CD4-positive, alpha-beta T cell (primary cell): ENCODE measurements at regions not wholly inside any gene's neighbourhood (a gene's known extent, or its start where the extent isn't known, plus 50 kb on each side); places are given as distances from the start of the nearest gene placed in this dataset.

Source experiments
- ATAC-seq: fragments of 200-7000 bp; cut with Tn5 transposase; one replicate; pipeline ENCODE4 v1.10.0; 2022; ENCODE audit warnings: mild to moderate bottlenecking; ENCODE audit not compliant: poor library complexity
- CTCF ChIA-PET: fragments of 350-600 bp; sonication (Branson Sonifier 250); formaldehyde crosslinking; loops from one replicate; lab custom pipeline; 2021; ENCODE audit warnings: antibody characterized with exemption, inconsistent platforms; lab: Charles Lee
- POLR2A ChIA-PET: fragments of 350-600 bp; sonication (Branson Sonifier 250); formaldehyde crosslinking; loops from one replicate; lab custom pipeline; 2021; ENCODE audit warnings: antibody characterized with exemption, inconsistent platforms; lab: Charles Lee
- DNase-seq, 14 experiments: peaks; one replicate each; pipeline ENCODE4 v3.0.0-alpha.2; 2013 to 2020; ENCODE audit warnings: mixed read lengths in 2 of 14
- H3K27ac ChIP-seq, 2 donors: one replicate each; pipeline versions ENCODE4 v1.5.1 to v1.7.0; 2013; ENCODE audit warnings: low read length in 2 of 2, low read depth in 1 of 2, mild to moderate bottlenecking in 1 of 2
- H3K27me3 ChIP-seq, 2 experiments: 1 replicate in 1 of 2; 2 replicates in 1 of 2; pipeline versions ENCODE4 v1.6.1 to v1.7.0; 2013; ENCODE audit warnings: low read length in 2 of 2, control low read depth in 1 of 2, mild to moderate bottlenecking in 1 of 2, moderate library complexity in 1 of 2; ENCODE audit not compliant: insufficient read depth in 2 of 2, control insufficient read depth in 1 of 2
- H3K36me3 ChIP-seq: one replicate; pipeline ENCODE4 v1.6.1; 2013; ENCODE audit warnings: low read length, control low read depth; ENCODE audit not compliant: insufficient read depth
- H3K4me1 ChIP-seq: one replicate; pipeline ENCODE4 v1.6.1; 2013; ENCODE audit warnings: low read length, control low read depth; ENCODE audit not compliant: insufficient read depth
- H3K4me3 ChIP-seq: one replicate; pipeline ENCODE4 v1.5.1; 2013; ENCODE audit warnings: mild to moderate bottlenecking, low read length, moderate library complexity
- H3K9me3 ChIP-seq, 2 experiments: 1 replicate in 1 of 2; 2 replicates in 1 of 2; pipeline versions ENCODE4 v1.6.1 to v1.7.0; 2013; ENCODE audit warnings: low read length in 2 of 2, mild to moderate bottlenecking in 2 of 2, control low read depth in 1 of 2, moderate library complexity in 1 of 2; ENCODE audit not compliant: control insufficient read depth in 1 of 2, insufficient read depth in 1 of 2
- H3K27ac Mint-ChIP-seq: one replicate; pipeline ENCODE4 v1.8.0; 2020; ENCODE audit warnings: mixed read lengths
- H3K27me3 Mint-ChIP-seq: one replicate; pipeline ENCODE4 v1.8.0; 2021; ENCODE audit warnings: mixed read lengths
- H3K36me3 Mint-ChIP-seq: one replicate; pipeline ENCODE4 v1.8.0; 2021; ENCODE audit warnings: low read depth, mixed read lengths
- H3K4me1 Mint-ChIP-seq: one replicate; pipeline ENCODE4 v1.8.0; 2021; ENCODE audit warnings: low read depth, mixed read lengths
- H3K4me3 Mint-ChIP-seq: one replicate; pipeline ENCODE4 v1.8.0; 2020; ENCODE audit warnings: mild to moderate bottlenecking, mixed read lengths
- H3K9me3 Mint-ChIP-seq: one replicate; pipeline ENCODE4 v1.8.0; 2020; ENCODE audit warnings: mixed read lengths
- intact Hi-C, 2 experiments: fragments of 100-400 bp; cut with DNase I in 1 of 2; cut with micrococcal nuclease in 1 of 2; formaldehyde crosslinking; loops; one replicate each; pipeline versions ENCODE4 v1.15.1 to v1.9.0; 2023 to 2025; cut with DNase I, micrococcal nuclease
- TF ChIP-seq, protein P1 (sequence below): fragments of 200-600 bp; IDR thresholded peaks from one replicate; pipeline ENCODE4 v1.8.0; 2022; ENCODE audit warnings: antibody characterized with exemption, mild to moderate bottlenecking

GRCh38 chr3:176190755-176191154 lies 1006.5 kb downstream of the TBL1XR1 start:
- Mint-ChIP-seq H3K27ac (no peak overlapping the region), H3K4me3 (no peak overlapping the region), H3K36me3 (no peaks in the 10 kb centered on the region), H3K27me3 (no peaks in the 10 kb centered on the region), H3K4me1 (no peaks in the 10 kb centered on the region), H3K9me3 (peaks cover 19% of the 10 kb centered on the region)
- Histone ChIP-seq H3K4me1 (no peaks in the 10 kb centered on the region), H3K4me3 (no peak overlapping the region), H3K27me3 (no peaks in the 10 kb centered on the region), H3K36me3 (no peaks in the 10 kb centered on the region), H3K27ac (no peak overlapping the region), H3K9me3 (peaks cover 0 to 6% of the 10 kb centered on the region in 2 experiments)
- POLR2A ChIA-PET, result no interaction called here
- intact Hi-C loops, result no loop called here
- CTCF ChIA-PET, result no interaction called here
- TF ChIP-seq, protein P1, sequence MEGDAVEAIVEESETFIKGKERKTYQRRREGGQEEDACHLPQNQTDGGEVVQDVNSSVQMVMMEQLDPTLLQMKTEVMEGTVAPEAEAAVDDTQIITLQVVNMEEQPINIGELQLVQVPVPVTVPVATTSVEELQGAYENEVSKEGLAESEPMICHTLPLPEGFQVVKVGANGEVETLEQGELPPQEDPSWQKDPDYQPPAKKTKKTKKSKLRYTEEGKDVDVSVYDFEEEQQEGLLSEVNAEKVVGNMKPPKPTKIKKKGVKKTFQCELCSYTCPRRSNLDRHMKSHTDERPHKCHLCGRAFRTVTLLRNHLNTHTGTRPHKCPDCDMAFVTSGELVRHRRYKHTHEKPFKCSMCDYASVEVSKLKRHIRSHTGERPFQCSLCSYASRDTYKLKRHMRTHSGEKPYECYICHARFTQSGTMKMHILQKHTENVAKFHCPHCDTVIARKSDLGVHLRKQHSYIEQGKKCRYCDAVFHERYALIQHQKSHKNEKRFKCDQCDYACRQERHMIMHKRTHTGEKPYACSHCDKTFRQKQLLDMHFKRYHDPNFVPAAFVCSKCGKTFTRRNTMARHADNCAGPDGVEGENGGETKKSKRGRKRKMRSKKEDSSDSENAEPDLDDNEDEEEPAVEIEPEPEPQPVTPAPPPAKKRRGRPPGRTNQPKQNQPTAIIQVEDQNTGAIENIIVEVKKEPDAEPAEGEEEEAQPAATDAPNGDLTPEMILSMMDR, result no peak
- ATAC-seq (no peak), DNase-seq (no peak)

- no peaks in the 10 kb centered on the region for H3K4me1 Mint-ChIP-seq
- TF ChIP-seq, protein P1, result no peak
- no peak overlapping the region for H3K27ac Mint-ChIP-seq
- DNase-seq (no peak), ATAC-seq (no peak)
- ChIA-PET POLR2A (no interaction called here), CTCF (no interaction called here)
- H3K4me3 Mint-ChIP-seq, result no peak overlapping the region
- Histone ChIP-seq H3K4me3 (no peak overlapping the region), H3K9me3 (no peaks in the 10 kb centered on the region), H3K36me3 (no peaks in the 10 kb centered on the region), H3K27me3 (no peaks in the 10 kb centered on the region), H3K4me1 (no peaks in the 10 kb centered on the region), H3K27ac (no peak overlapping the region)
- no peaks in the 10 kb centered on the region for H3K27me3 Mint-ChIP-seq
- H3K36me3 Mint-ChIP-seq, result no peaks in the 10 kb centered on the region
- intact Hi-C loops, result no loop called here
- H3K9me3 Mint-ChIP-seq, result peaks cover 12% of the 10 kb centered on the region
Observed at GRCh38 chr3:176183181-176183580, 1014.1 kb downstream of the TBL1XR1 start.

DNA sequence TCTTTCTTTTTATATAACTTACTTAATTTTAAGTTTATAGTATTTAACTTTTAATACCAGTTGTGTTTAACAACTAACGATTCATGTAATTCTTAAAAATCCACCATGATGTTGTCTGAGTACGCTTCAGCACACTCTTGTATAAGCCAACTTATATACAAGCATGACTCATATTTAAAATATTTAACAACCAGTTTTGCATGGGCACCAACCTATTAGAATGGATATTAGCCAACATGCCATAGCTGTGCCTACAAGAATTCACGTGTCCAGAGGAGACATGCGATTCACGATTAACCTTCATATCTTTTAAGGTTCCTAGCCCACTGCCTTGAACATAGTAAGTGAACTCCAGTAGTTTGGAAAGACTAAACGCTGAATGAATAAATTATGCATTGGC lies 1023.2 kb downstream of the TBL1XR1 start:
- Mint-ChIP-seq H3K36me3 (no peaks in the 10 kb centered on the region), H3K27ac (no peak overlapping the region), H3K4me3 (no peak overlapping the region), H3K9me3 (no peaks in the 10 kb centered on the region), H3K27me3 (no peaks in the 10 kb centered on the region), H3K4me1 (no peaks in the 10 kb centered on the region)
- Histone ChIP-seq H3K27ac (no peak overlapping the region), H3K36me3 (no peaks in the 10 kb centered on the region), H3K4me1 (no peaks in the 10 kb centered on the region), H3K9me3 (no peaks in the 10 kb centered on the region), H3K27me3 (no peaks in the 10 kb centered on the region), H3K4me3 (no peak overlapping the region)
- ATAC-seq (no peak), DNase-seq (no peak)
- intact Hi-C loops, result no loop called here
- ChIA-PET POLR2A (no interaction called here), CTCF (no interaction called here)
- TF ChIP-seq, protein P1, result no peak
